ENCODE measurements at regions not wholly inside any gene's neighbourhood (a gene's known extent, or its start where the extent isn't known, plus 50 kb on each side); places are given as distances from the start of the nearest gene placed in this dataset.

- TF ChIP-seq CTCF (IDR thresholded peaks at IDR 0.05 in 4 of 5, conservative IDR thresholded peaks at IDR 0.05 in 1 of 5) = no peak
- TF ChIP-seq POLR2A (IDR thresholded peaks at IDR 0.05) = no peak
Observed at GRCh38 chr22:46064228-46064965, 85.9 kb upstream of the PPARA start.
